GM13977 (cell line): ENCODE measurements at regions not wholly inside any gene's neighbourhood (a gene's known extent, or its start where the extent isn't known, plus 50 kb on each side); places are given as distances from the start of the nearest gene placed in this dataset.

Experiments
- DNase-seq: peaks from one replicate; pipeline ENCODE4 v3.0.0; 2012; ENCODE audit warnings: low spot score
- CTCF ChIP-seq: IDR thresholded peaks from 2 replicates; pipeline ENCODE4 v1.5.1; 2012; ENCODE audit warnings: mild to moderate bottlenecking, control low read depth; ENCODE audit not compliant: insufficient read depth; ENCODE audit errors: extremely low read depth, missing control alignments
- in situ Hi-C: fragments of 300-500 bp; cut with MboI; formaldehyde crosslinking; loops from one replicate; pipeline ENCODE4 v1.12.0; 2022; ENCODE audit warnings: low sequenced_read_pairs, low pct_unique_long_range_greater_than_20kb, mixed read lengths, inconsistent platforms; ENCODE audit not compliant: unreplicated experiment

- no peak for TF ChIP-seq CTCF
- no peak for DNase-seq
- in situ Hi-C loops: no loop called here
These were observed 321.8 kb downstream of the KCNJ3 start for GRCh38 chr2:155020246-155020645.

- DNase-seq: no peak
- in situ Hi-C loops: no loop called here
- no peak for TF ChIP-seq CTCF
These were observed 312.4 kb downstream of the KCNJ3 start for GRCh38 chr2:155010925-155011324.

- in situ Hi-C loops: no loop called here
- DNase-seq: no peak
- no peak for TF ChIP-seq CTCF
These were observed 296.9 kb downstream of the KCNJ3 start for GRCh38 chr2:154995361-154995760.

- no peak for DNase-seq
- in situ Hi-C loops: no loop called here
- TF ChIP-seq CTCF: no peak
These were observed 294.3 kb downstream of the KCNJ3 start for GRCh38 chr2:154992826-154993225.

GRCh38 chr2:154978710-154979109, 280.2 kb downstream of the KCNJ3 start:
- in situ Hi-C loops: no loop called here

GRCh38 chr2:154978244-154978643, 279.7 kb downstream of the KCNJ3 start:
- no peak for DNase-seq
- in situ Hi-C loops: no loop called here
- no peak for TF ChIP-seq CTCF

More at GRCh38 chr2:154978710-154979109, 280.2 kb downstream of the KCNJ3 start:
- DNase-seq: no peak
- no peak for TF ChIP-seq CTCF

GRCh38 chr2:154974041-154974440, 275.5 kb downstream of the KCNJ3 start:
- DNase-seq: no peak
- in situ Hi-C loops: no loop called here
- no peak for TF ChIP-seq CTCF
